C1 segment of cervical spinal cord (tissue), 14 donors: ENCODE measurements at regions not wholly inside any gene's neighbourhood (a gene's known extent, or its start where the extent isn't known, plus 50 kb on each side); places are given as distances from the start of the nearest gene placed in this dataset.

Source experiments
- DNase-seq, 14 donors: peaks; one replicate each; lab custom pipeline; 2025; lab: John Stamatoyannopoulos, UW

DNA sequence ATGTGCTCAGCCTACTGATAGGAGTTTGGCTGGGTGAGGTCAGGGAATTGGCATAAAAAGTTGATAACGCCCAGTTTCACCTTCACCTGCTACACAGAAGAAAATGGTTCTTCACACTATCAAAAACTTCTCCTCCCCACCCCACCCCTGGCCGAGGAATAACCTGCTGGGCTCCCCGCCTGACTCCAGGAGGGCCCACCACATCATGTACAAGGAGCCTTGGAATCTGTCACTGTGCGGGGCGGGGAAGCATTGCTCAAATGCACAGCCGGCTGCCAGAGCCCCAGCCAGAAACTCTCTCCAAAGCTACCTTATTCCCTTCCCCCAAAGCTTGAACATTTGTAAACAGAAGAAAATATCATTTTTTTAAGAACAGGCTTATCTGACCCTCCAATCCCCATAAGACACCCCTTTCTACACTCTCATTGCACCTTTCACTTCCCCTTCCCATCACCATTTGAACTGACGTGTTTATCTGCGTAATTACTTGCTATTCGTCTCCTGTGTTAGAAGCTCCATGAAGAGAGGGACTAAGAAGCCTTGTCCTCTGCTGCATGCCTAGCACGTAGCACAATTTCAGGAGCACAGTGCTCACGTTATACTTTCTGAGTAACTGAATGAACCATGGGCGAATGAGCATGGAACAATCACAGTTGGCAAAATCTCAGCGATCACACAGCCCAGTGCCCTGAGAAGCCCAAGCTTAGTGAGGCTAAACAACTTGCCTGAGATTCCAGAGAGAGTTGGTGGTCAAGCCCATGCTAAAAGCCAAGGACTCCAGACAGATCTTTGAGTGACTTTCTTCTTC is 82.9 kb downstream of the HES1 start:
- DNase-seq, result no peak

DNA sequence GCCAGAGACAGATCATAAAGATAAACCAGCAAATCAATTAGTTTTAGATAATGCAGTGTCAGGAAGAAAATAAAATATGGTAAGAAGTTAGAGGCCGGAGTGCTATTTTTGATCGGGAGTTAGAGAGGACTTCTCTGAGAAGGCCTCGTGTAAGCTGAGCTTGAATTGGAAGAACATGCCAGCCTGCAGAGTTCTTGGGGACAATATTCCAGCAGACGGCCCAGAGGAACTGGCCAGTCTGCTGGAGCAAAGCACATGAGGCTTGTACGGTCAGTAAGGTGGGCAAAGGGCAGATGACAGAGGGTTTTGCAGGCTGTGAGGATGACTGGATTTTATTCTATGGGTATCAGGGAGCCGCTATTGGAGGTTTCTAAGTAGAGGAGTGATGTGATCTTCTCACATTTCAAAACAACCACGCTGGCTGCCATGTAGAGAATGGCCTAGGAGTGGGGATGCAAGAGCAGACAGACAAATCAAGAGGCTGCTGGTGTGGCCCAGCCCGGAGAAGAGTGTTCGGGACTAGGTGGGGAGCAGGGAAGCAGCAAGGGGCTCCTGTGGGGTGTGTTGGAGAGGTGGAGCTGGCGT is 84.0 kb downstream of the HES1 start:
- DNase-seq, result no peak

DNA sequence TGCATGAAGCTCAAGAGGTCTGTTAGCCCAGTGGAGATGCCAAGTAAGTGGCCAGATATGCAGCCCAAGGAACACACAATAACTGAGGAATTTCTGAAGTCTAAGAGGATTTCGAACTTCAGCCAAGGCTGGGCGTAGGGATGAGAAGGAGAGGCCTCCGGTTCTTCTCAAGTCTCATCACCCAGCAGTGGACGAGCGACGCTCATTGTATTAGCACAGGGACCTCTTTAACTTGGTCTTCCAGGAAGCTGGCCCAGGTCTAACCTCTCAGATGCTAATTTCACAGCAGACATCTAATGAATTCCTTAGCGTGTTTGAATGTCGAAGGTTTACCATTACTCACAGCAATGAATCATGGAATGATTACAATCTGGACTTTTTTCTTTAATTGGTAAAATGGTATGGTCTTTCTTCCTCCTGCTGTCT is 85.0 kb downstream of the HES1 start:
- DNase-seq, result no peak

DNA sequence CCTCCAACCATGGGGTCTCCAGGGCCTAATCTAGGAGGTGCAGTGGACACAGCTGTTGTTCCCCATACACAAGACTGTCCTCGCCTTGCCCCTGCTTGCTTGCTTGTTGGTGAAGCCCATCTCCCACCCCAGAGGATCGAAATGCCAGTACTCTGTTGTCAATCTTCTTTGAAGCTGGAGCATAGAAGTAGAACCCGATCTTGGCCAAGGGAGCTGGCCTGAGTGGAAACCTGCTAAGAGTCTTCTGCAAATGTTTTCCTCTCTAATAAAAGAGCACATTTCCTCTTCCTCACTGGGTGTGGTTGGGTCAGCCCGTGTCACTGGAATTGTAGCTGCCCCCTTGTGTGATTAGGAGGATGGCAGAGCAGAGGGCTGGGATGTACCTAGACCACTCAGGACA is 85.4 kb downstream of the HES1 start:
- no peak for DNase-seq

DNA sequence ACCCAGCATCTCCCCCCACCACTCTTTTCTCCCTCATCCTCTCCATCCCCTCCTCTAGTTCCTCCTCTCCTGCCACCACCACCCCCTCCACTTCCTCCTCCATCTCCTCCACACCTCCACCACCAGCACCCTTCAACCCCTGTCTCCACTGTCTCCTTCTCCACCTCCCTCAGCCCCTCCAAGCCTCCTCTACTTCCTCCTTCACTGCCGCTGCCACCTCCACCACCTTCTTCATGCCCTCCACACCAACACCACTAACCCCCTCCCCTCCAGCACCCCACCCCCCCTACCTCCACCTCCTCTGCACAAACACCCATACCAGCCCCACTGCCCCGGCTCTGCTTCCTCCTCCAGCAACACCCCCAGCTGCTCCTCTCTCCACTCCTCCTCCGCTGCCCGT is 88.0 kb downstream of the HES1 start:
- no peak for DNase-seq

DNA sequence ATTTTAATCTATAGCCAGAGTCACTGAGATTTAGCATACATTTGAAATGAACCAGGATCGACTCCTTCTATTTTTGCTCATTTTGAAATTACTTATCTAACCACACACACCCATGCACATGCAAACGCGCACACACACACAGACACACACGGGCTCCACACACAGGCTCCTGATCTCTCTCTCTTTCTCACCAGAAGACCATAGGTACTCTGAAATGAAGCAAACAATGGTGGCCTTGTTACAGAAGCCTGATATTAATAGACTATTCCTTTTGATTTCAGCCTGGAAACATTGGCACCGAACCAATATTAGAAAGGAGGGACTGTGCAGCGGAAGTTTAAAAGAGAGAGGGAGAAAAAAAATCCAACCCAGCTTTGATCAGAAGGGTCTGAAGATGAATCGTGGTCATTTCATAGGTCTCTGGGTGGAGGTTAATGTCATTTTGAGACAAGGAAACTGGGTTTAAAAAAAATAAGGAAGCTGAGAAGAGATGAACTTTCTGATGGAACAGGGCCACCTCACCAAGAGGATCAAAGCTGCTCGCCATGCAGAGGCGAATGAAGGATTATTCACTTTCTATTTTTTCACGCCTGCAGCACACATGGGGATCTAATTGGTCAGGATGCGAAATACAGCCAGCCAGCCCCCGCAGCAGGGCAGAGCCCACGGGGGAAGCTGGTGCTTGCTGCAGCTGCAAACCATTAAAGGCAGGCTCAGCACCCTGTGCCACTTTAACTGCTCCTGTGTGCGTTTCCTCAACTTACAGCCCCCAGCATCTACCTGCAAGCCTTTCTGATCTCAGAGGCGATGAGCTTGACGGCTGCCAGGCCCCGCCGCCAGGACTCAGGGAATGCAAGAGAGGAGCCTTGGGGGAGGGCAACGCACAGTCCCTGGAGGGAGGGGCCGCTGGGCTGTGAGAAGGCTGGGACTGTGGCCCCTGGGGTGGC is 88.8 kb downstream of the HES1 start:
- DNase-seq, result no peak

DNA sequence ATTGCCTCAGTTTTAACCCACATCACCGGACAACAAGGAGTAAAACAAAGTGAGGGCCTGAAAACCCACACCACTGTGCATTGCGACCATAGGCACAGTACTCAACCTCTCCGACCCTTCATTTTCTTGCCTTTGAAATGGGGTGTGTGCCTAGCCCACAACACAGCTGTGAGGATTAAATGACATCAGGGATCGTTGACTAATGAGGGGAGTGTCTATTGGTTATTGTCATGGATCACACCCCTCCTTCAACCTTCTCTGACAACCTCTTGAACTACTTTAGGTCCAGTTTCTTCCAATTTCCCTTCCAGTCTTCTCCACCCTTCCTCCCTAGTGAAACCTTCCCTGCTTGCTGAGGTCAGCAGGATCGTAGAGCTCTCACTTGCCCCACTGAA is 89.5 kb downstream of the HES1 start:
- no peak for DNase-seq

DNA sequence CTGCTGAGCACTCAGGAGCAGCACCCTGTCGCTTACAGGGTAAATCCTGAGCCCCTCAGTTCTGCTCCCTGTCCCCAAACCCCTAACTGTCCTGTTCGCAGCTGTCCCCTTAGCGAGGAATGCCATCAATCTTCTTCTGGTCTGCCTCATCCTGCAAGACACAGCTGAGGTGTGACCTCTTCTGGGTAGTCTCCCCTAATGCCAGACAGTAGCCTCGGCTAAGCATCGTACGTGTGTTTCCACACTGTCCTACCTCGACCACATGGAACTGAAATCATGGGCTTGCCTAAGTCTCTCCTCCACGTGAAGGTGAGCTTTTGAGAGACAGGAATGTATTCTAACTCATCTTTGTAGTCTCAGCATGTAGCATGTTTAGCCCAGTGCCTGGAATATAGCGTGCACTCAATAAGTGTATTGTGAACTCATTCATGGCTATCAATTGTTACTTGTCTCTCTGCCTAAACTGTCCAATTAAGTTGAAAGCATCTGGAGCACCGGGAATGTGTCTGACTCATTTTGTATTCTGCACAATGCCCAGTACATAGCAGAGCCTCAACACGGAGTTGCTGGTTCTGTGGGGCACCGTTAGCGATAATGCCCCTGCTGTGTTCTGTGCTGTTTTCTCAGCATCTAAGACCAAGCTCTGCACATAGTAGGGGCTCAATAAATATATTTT is 90.2 kb downstream of the HES1 start:
- peak in 1 of 14 donors; percentile 16 for DNase-seq

DNA sequence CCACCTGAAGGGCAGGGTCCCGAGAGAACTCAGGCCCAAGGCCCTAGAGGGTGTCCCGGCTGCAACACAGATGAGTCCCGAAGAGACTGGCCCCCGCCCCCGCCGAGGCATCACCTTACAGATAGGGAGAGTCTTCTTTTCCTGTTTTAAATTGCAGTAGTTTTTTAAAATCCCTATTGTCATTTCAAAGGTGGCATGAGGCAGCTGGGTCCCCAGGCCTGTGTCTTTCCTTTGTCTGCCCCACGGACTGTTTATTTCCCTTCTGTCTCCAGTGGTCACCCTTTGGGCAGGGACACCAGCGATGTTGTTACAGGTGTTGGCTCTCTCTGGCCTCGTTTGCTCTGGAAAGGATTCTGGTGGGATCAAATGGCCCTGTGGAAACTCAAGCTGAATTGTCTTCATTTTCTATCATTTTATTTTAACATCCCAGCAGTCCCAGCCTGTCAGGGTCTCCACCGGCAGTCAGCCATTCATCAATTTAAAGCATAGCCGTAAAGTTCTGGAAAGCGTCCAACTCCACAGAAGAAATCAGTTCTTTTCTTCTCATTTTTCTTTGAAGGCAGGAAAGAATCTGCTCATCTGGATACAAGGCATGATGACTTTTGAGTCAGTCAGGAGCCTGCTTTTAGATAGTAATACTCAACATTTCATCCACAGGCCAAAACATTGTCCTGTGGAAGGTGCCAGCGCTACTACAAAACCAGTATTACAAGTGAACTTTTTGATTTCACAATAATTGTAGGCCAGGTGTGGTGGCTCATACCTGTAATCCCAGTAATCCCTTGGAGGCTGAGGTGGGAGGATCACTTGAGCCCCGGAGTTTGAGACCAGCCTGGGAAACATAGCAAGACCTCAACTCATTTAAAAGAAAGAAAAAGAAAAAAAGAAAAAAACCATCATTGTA is 96.2 kb downstream of the HES1 start:
- DNase-seq, result no peak

DNA sequence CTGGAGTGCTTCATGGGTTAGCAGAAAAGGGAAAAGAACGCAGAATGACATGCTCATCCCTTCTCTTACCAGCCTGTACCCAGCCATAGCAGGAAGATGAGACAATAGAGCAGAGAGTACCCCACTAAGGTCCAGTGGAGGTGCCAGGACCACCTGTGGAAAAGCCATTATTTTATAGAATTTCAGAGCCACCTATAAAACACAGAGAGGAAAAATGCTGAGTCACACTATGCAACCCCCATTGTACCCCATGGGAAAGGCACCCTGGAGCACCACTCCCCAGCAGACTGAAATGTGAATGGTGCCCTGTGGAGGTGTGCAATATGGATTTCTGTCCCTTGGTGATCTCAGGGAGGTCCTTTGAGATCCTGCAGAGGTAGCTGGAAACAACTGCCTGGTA is 97.2 kb downstream of the HES1 start:
- DNase-seq, result no peak

DNA sequence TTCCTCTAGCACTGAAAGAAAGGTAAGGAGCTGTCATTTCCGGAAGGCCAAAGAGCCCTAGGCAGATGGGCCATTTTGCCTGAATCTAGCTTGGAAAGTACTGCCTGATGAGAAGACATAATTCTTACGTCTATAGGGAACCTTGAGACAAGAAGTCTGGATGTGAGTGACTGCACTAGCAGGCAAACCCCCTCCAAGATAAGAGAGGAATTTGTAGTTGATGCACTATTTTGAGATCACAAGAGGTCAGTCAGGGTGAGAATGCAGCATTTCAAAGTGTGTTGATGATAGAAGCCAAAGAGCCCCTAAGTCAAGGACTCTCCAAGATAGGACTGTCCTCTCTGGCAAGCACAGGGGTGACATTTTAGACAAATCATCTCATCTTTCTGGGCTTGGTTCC is 99.2 kb downstream of the HES1 start:
- DNase-seq, result no peak

DNA sequence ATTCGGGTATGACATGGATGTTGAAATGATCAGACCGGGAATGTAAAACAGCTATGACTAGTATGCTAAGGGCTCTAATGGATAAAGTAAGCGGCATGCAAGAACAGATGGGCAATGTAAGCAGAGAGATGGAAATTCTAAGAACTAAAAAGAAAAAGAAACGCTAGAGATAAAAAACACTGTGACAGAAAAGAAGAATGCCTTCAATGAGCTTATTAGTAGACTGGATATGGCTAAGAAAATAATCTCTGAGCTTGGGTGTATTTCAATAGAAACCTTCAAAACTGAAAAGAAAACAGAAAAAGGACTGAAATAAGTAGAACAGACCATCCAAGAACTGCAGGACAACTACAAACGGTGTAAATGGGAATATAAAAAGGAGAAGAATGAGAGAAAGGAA is 101.2 kb downstream of the HES1 start:
- no peak for DNase-seq

DNA sequence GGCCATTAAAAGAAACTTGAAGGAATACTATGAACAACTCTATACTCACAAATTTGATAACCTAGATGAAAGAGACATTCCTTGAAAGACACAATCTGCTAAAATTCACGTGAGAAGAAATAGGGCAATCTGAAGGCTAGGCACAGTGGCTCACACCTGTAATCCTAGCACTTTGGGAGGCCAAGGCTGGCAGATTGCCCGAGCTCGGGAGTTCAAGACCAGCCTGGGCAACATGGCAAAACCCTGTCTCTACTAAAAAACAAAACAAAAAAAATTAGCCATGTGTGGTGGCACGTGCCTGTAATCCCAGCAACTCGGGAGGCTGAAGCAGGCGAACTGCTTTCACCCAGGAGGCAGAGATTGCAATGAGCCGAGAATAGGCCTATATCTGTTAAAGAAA is 104.8 kb downstream of the HES1 start:
- no peak for DNase-seq

DNA sequence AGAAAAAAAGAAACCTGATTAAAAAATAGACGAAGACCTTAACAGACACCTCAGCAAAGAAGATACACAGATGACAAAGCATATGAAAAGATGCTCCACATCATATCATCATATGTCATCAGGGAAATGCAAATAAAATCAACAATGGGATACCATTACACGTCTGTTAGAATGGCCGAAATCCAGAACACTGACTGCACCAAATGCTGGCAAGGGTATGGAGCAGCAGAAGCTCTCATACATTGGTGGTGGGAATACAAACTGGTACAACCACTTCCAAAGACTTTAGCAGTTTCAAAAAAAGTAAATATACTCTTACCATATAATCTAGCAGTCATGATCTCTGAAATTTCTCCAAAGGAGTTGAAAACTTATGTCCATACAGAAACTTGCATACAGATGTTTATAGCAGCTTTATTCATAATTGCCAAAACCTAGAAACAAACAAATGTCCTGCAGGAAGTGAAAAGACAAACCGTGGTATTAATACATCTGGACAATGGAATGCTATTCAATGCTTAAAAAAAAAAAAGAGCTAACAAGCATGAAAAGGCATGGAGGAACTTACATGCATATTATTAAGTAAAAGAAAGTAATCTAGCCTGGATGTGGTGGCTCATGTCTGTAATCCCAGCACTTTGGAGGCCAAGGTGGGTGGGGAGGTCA is 107.4 kb downstream of the HES1 start:
- DNase-seq, result no peak

DNA sequence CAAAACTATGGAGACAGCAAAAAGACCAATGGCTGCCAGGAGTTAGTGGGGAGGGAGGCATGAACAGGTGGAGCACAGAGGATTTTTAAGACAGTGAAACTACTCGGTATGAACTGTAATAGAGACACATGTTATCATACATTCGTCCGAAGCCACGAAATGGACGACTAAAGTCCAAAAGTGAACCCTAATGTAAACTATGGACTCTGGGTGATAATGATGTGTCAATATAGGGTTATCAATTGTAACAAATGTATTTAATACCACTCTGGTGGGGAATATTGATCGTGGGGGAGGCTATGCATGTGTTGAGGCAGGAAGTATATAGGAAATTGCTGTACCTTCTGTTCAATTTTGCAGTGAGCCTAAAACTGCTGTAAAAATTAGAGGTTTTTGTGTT is 107.0 kb downstream of the CPN2 start:
- no peak for DNase-seq

DNA sequence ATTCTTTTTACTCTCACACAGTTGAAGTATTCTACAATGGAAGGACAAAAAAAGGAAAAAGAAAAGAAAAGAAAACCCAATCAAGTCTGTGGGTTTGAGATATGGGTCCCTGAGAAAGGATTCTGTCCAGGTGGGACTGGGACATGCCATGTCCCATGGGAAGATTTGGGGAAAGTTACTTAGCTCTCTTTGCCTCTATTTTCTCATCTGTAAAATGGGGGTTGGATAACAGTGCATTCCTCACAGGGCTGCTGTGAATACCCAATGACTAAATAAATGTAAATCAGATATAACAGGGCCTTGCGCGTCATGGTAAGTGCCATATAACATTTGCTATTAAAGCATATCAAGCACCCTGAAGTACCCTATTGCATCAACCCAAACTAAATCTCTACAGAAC is 105.7 kb downstream of the CPN2 start:
- DNase-seq, result no peak

DNA sequence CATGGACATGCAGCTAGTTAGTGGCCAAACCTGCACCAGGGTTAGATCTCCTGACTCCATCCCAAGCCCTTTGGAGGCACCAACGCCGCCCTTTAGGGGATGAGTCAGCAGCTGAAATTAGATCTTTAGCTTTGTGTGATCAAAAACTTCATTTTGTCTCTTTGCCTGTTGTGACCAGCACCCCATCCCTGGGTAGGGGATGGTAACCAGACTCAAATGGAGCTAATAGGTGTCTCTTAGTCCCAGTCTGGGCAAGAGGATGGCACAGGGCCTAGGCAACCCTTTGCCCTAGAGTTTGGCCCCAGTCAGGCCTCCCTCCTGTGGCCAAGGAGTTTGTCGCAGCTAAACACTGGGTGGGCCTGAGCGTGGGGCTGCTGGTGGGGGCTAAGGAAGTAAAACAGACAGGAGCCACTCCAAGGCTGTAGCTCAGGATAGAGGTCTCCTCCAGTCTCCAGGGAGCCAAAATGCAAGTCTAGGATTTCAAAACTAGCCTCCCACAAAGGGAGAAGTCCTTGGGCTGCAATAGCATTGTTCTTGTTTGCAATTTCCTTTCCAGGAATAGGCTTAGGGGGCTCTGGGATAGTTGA is 105.1 kb downstream of the CPN2 start:
- no peak for DNase-seq

DNA sequence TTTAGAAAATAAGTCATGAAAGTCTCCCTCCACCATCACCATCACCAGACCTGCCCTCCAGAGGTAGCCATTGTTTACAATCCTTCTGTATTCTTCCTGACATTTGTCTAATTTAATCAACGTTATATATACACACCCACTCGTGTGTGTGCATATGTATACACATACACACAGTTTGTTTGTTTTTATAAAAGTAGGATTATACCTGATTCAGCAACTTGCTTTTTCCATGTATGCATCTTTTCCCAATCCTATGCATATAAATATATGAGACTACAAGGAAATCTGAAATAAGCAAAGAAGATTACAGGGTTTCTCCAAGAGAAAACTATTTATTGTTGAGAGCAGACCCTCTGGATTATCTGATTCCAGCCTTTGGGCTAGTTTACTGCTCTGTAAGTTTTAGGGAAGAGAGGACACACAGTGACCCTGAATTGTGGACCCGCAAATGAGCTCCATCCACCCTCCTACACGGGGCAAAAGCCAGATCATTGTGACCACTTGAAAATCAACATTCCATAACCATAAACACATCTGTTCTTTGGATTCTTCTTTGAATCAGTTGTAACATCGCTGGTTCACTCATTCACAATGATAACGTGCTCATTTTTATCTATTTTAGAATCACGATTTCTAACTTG is 104.3 kb downstream of the CPN2 start:
- DNase-seq, result no peak

DNA sequence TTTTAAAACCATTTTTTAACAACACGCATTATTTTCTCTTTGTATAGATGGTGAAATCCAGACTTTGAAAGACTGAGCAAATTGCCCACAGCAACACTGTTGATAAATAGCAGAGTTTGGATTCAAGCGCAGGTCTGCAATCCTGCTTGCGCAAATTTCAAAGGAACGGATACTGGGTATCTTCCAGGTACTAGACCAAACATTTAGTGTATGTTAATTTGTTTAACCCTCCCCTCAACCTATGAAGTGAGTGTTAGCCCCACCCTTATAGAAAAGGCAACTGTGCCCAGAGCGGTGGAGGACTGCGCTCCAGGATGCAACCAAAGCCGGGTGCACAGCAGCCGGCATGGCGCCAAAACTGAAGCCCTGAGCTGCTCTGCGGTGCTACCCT is 103.8 kb downstream of the CPN2 start:
- no peak for DNase-seq
